Stimulated activated CD8-positive, alpha-beta memory T cell treated with anti-CD3 and anti-CD28 coated beads, Interleukin-15, amount 100 ng/mL, for 1 hour (primary cell): ENCODE measurements at regions not wholly inside any gene's neighbourhood (a gene's known extent, or its start where the extent isn't known, plus 50 kb on each side); places are given as distances from the start of the nearest gene placed in this dataset.
"Not testable (repeated sequence)": the region's sequence is repeated elsewhere in the genome, so short reads cannot be mapped to it uniquely, and the experiment has no call there.

Experiments used
- DNase-seq: peaks from one replicate; pipeline ENCODE4 v3.0.0-alpha.2; 2020; ENCODE audit warnings: low read depth

DNA sequence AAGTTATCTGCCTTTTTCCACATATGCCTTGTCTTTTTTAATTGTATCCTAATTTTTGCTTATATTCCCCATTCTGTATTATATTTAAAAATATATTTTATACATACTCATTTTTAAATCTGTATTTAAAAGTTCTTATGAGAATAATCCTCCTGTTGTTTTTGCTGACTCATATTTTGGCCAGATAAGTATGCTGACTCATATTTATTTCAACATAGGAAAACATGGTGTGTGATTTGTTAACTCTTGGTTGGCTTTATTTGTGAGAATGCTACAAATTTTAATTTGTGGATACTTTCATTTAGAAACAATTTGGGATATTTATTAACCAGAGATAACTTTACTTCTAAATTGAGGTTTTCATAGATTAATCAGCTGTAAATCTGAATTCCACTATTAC is 587.7 kb downstream of the CPS1 start:
- no peak for DNase-seq

DNA sequence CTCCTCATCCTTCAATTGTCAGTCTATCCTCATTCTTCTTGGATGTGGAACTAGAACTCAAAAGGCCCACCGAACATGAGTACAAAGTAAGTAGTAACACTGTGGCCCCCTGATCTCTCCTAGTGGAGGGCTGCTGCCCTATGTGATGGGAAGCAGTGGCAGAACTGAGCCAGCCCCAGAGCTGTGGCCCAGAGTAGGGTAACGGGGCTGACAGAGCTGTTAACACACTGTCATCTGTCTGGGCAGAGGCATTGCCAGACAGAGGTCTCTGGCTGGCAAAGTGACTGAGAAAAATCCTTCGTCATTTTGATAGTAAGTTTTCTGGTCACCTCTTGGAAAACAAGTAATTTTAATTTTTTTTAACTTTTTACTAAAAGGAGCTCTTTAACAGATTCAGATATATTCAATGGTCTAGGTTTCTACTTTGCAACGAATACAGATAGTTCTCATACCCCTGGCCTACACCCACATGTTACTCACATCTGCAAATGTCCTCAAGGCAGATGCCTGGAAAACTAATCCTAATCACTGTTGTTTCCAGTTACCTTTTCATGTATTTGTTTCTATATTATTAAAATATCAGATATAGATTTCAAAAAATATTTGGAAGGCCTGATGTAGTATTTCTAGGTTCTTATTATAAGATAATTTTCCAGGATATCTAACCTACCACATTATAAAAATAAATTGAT is 588.7 kb downstream of the CPS1 start:
- DNase-seq = no peak

DNA sequence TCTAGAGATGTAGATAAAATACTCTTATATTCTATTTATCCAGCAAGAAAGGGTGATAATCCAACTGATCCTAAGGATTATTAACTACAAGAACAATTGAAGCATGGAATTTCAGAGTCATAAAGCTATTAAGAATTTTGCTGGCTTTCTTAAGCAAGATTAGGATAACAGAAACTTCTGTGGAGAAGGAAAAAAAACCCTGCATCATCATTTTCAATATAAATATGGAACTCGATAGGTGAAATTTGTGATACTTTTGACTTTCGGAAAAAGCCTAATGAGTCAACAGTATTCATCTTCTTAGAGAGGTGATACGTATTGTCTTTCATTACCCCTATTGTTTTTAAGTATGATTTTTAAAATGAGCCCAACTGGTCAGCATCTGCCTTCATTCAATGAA is 593.3 kb downstream of the CPS1 start:
- DNase-seq = no peak

DNA sequence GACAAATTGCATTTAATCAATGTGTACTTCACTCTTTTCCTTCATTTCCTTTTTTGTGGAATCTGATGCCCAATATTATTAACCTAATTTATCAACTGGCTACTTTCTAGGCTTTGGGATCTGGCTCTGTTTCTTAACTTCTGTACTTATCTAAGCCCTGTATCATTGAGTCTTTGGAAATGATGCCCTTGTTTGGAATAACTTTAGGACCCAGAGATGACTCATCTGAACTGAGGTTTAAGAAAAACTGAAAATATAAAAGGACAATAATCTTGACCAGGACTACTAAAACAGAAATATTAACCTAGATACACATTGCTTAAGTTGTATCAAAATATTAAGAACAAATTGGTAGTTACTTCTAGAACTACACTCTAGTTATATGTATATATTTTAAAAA is 600.8 kb downstream of the CPS1 start:
- no peak for DNase-seq

DNA sequence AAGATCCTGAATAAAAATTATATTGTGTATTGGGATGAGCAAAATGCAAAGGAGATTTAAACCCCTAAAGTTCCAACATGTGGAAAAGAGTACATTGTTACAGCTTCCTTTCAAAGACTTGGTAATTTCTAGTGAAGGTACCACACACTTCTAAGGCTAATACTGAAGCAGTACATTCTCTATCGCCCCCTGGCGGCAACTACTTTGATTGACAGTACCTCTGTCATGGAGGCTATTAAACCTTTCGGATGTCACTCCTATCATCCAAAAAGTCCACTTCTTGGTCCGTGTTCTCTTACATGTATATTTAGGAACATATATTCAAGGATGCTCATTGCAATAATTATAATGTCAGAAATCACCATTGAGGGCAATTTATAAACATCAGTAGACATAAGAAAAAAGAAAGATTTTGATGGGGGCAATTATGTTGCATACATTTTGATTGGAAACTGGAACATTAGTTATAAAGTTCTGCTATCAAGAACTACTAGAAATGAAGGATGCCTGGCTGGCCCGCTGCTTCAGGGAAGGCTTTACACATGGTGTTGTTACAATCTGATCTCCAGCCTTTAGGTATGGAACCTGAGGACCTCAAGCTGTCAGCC is 601.6 kb downstream of the CPS1 start:
- peak; percentile 44 for DNase-seq

DNA sequence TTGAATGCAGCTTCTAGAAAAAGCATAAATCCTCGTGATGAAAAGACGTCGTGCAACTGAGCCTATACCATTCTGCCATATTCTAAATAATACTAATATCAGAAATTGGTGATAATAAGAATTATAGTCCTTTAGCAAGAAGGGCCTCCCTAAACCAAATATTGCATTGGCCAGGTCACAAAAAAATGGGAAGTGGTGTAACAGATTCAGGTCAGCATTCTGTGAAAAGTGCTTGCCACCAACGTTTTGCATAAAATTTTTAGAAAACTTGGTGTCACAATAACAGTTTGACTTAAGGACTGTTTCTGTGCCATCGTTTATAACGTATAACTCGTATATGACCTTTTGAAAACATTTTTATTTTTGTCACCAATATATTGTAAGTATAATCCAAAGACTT is 603.6 kb downstream of the CPS1 start:
- DNase-seq = no peak

DNA sequence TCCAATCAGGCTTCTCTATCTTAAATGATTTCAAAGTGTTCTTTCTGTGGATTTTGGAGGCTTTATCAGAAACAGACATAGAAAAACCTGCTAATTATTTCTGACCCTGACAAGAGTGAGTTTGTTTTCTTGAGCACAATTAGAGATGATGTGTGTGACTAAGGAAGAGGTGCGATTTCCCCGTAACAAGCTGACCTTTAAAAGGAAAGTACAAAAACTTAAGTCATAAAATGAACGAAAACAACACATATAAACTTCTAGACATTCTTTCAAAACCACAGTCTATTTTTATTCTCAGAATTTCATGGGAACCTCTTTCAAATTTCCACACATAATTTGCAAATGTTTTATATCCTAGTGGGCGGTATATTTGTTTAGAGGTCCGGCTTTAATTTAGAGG is 604.8 kb downstream of the CPS1 start:
- no peak for DNase-seq

DNA sequence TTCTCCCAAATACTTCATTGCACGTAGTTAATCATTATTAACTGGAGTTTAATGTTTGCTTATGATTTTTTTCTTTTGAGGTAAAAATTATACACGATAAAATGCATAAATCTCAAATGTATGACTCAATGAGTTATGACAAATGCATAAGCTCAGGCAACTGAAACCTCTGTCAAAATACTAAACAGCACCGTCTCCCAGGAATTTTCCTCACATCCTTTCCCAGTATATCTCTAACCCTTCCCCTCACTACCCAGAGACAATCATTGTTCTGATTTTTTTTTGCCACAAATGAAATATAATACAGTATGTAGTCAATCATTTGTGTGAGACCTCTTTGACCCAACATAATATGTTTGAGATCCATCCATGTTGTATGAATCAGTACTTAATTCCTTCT is 606.5 kb downstream of the CPS1 start:
- no peak for DNase-seq

DNA sequence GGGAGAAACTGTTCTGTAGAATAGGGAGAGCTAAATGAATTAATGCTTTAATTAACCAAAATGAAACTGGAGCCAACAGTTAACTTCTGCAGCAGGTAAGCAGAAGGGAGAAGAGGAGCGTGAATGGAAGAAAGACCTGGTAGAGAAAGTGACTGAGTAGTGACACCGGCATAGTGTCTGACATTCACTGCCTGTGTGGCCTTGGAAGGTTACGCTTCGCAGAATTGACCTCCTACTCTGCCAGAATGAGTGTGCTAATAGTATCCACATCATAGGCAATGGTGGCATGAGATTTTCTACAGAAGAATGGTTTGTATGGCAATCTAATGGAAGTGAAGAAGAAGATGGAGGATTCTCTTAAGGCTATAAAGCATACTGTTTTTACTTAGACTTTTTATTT is 614.4 kb downstream of the CPS1 start:
- DNase-seq = no peak

DNA sequence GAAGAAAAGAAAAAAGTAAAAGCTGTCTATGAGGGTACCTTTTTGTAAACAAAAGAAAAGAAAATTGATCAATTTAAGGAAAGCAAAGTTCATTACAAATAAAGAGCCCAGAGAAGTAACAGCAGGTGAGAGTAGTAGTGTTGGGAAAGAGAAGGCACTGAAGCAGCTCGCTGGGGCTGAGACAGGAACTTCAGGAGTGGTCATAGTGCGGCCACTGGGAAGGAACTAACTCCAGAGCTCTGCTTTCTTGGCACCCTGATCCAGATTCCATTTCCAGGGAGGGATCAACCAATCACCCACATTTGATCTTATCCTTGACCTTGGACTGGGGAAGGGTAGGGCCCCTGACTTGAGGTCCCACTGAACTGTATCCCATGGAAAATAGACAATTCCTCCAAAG is 617.6 kb downstream of the CPS1 start:
- no peak for DNase-seq

DNA sequence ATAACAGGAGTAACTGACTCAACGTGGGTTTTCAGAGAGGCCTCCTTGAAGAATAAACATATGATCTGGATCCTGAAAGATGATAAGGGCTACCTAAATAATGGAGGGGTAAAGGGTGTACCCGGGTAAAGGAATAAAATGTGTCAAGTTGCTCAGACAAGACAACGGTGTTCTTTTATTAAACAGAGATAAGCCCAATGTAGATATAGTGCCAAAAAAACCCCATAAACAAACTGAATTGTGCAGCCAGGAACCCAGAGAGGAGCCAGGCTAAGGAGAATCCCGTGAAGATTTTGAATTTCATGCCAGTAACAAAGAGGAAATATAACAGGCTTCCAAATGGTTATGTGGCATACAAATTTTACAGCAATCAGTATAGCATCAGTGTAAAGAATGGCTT is 618.2 kb downstream of the CPS1 start:
- no peak for DNase-seq

DNA sequence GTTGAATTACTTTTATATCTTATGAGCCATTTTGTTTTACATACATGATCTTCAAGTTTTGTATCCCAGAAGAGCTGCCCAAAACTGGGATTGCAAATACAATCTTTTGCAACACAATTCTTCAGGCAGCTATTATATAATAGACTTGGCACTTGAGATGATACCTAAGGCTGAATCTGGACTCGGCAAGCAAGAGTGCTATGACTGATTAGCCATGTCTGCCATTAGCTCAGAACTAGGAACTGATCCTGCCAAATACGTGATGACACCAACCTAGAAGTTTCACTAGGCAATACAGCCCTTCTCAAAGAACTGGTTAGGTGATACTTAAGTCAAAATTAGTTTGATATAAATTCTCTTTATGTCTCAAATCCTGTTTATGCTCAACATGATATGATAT is 619.6 kb downstream of the CPS1 start:
- DNase-seq = no peak

DNA sequence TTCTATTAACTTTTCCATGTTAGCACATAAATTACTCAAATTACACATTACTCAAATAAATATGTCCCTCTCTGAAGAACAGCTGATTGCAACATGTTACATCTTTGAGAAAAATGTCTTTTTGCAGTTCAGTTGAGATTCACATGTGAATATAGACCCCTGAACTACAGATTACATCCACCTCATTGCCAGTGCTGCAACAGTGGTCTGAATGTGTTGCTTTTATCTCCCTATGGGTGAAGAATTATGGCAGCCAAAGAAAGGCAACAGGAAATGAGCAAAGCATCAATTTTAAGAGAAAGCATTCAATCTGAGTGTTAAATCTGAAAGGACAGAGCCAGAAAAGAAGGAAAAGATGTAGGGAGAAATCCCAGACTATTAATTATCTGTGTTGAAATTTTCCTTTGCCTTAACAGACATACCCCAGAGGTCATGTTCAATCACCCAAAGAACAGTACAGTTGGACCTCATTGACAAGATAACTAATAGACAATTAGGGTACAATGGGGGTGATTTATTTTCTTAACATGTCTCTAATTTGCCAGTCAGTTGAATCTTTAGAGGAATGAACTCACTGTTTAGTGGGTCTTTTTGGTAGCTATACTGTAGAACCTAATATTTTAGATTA is 620.2 kb downstream of the CPS1 start:
- no peak for DNase-seq

DNA sequence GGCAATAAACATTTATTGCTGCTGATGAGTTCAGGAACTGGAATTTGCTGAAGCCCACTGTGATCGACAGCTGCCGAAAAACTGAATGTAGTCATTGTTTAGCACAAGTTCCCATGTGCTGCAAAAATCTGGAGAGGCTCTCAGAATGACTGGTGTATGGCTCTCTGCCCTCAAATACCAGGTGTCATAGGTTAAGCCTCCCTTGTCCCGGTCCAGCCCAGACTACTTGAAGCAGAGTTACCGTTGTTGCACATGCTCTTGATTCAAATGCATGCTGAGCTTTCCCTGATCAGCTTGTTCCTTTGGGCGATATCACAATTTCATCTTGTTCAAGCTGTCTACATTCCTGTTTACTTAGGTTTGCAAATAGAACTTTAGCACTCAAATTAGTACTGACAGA is 625.2 kb downstream of the CPS1 start:
- no peak for DNase-seq

DNA sequence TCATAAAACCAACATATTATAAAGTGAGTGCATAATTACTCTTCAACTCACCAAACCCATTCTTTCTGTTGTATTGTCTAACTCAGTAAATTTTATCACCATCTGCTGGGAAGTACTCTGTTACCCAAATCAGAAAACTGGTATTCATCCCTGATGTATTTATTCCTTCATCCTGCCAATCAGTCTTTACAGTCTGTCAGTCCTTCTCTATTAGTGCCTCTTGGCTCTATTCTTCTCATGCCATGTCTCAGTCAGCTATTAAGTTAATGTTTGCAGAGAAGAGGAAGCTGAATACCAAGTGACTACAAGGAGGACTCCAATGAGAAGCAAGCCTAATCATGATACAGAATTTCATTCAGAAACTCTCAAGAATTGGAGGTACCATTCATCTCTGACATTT is 631.2 kb downstream of the CPS1 start:
- no peak for DNase-seq

DNA sequence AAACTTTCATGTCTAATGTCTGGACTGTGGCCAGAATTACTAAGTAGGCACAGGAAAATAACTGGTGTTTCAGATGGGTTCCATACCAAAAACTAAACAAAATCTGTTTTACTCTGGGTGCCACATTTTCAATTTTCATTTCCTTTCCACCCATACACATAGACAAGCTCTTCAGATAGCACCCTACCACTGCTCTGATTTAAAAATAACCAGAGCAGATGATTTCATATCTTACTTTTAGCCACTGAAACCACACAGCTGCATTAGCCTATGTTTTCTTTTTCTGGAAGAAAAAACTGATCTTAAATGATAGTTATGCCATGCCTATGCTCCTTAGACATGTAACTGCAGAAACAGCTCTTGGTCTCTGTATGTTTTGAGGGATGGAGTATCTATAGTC is 647.6 kb downstream of the CPS1 start:
- no peak for DNase-seq

DNA sequence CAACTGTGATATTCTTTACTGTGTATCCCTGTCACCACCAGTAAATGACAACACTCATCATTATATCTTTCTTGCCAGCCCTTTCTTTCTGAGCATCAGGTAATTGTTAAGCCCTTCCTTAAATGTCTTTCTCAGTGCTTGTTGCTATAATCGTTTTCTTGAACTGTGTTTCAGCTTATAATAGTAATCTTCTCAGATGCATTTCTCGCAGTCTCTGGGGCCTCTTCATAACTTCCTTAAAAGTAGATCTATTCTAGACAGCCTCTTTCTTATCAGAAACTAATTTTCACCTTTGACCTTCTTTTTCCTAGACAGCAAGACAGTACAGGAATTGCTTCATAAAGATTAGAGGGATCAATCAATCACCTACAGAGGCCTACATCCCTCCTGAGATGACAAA is 648.1 kb downstream of the CPS1 start:
- DNase-seq = no peak

DNA sequence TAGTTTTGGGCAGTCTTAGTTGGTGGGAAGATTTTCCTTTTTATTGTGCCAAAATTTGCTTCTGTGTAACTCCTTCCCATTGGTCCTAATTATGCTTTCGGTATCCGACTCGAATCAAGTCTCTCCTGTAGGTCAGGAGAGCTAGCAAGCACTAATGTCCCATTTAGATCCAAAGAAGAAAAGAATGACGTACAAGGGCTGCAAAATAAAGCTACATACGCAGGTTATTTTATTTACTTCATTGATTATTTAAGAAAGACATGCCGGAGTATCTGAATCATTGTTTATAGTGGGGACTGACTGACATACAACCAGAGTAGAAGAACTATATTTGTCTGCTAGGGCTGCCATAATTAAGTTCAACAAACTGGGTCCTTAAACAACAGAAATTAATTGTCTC is 648.5 kb downstream of the CPS1 start:
- DNase-seq = no peak

DNA sequence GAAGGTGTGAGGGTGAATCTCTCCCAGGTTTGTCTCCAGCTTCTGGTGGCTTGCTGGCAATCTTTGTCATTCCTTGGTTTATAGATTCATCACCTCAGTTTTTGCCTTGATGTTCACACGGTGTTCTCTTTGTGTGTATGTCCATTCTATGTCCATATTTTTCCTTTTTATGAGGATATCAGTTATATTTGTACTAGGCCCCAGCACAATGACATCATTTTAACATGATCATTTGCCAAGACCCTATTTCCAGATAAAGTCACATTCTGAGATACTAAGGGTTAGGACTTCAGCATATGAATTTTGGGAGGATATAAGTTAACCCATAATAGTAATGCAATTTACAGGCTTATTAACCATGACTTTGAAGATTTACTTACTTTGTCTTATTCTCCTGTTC is 649.0 kb downstream of the CPS1 start:
- DNase-seq = no peak

DNA sequence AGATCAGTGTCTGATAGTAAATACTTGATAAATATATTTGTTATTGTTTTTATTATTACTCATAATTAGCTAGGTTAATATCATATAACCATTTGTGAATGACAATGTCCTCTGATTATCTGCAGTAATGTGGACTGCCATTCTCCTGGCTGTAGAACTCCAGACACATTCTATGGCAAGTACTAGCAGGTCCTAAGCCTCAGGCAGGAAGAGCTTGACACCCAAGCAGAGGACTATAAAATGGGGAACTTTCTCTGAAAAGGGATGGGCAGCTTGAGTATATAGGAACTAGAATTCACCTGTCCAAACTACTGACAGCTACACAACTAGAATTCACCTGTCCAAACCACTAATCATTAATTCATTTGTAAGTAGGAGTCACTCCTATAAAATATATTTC is 649.4 kb downstream of the CPS1 start:
- DNase-seq = no peak

DNA sequence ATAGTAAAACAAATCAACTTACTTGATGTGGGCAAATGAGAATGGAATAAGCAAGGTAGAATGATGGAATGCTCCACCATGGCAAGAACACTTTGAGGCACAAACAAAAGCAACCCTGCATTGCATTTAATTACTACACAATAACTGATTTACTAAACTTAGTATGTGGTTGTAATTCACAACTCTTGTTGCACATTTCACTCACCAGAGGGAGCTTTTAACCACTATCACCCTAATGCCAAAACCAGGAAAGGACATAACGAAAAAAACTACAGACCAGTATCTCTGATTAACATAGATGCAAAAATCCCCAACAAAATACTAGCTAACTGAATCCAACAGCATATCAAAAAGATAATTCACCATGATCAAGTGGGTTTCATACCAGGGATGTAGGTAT is 659.8 kb downstream of the CPS1 start:
- DNase-seq = no peak

DNA sequence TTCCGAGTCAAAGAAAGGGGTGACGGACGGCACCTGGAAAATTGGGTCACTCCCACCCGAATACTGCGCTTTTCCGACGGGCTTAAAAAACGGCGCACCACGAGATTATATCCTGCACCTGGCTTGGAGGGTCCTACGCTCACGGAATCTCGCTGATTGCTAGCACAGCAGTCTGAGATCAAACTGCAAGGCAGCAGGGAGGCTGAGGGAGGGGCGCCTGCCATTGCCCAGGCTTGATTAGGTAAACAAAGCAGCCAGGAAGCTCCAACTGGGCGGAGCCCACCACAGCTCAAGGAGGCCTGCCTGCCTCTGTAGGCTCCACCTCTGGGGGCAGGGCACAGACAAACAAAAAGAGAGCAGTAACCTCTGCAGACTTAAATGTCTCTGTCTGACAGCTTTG is 663.1 kb downstream of the CPS1 start:
- DNase-seq = not testable (repeated sequence)

DNA sequence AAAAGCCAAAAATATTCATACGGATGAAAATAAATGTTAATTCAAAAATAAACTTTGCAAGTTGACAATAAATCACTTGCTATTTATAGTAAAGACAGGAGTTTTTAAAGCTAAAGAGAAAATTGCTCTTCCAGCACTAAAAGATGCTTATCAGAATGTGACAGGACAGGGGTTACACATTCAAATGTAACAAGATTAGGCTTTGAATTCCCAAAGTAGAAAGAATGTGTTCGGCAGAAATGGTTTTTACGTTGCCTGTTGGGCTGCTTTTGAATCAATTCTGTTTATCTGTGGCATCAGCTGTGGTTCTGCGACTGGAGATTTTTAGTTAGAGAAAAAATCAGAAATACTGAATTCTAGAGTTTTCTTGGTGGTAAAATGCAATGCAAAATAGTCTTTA is 669.4 kb downstream of the CPS1 start:
- DNase-seq = no peak

DNA sequence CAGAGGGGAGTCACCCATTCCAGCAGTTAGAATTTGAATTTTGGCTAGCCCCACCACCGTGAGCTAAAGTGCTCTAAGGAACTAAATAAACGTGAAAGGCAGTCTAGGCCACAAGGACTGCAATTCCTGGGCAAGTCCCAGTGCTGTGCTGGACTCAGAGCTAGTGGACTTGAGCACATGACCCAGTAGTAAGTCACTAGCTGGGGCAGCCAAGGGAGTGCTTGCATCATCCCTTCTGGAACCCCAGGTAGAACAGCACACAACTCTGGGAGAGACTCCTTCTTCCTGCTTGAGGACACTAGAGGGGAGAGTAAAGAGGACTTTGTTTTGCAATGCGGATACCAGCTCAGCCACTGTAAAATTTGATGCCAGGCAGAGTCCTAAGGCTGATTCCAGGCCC is 672.2 kb downstream of the CPS1 start:
- DNase-seq = no peak
